Gastroesophageal sphincter (tissue), 3 donors: ENCODE measurements at regions not wholly inside any gene's neighbourhood (a gene's known extent, or its start where the extent isn't known, plus 50 kb on each side); places are given as distances from the start of the nearest gene placed in this dataset.

Experiments
- CTCF ChIP-seq, 4 experiments: fragments of 200-600 bp in 2 of 4; fragments of 450-650 bp in 2 of 4; sonication (generic) in 1 of 4; IDR thresholded peaks; one replicate each; pipeline ENCODE4 v1.5.1; 2017 to 2019; ENCODE audit warnings: antibody characterized with exemption in 4 of 4, mild to moderate bottlenecking in 2 of 4, moderate library complexity in 2 of 4
- POLR2A ChIP-seq, 2 donors: fragments of 450-650 bp; IDR thresholded peaks; one replicate each; pipeline ENCODE4 v1.6.1; 2017; ENCODE audit warnings: antibody characterized with exemption in 2 of 2, mild to moderate bottlenecking in 2 of 2, moderate library complexity in 1 of 2
- POLR2AphosphoS5 ChIP-seq: sonication (generic); formaldehyde crosslinking; IDR thresholded peaks from one replicate; pipeline ENCODE4 v1.6.1; 2017; ENCODE audit warnings: antibody characterized with exemption

- no peak for TF ChIP-seq CTCF (IDR thresholded peaks at IDR 0.05)
- TF ChIP-seq POLR2AphosphoS5, result no peak
- TF ChIP-seq POLR2A (IDR thresholded peaks at IDR 0.05), result no peak
Observed at GRCh38 chr5:166942948-166943347, 1348.5 kb upstream of the WWC1 start.
